GM23248 (cell line): ENCODE measurements at regions not wholly inside any gene's neighbourhood (a gene's known extent, or its start where the extent isn't known, plus 50 kb on each side); places are given as distances from the start of the nearest gene placed in this dataset.

Experiments
- EZH2 ChIP-seq: fragments of 200-600 bp; sonication (generic); IDR thresholded peaks from 2 replicates; pipeline ENCODE4 v1.6.1; 2018; ENCODE audit warnings: antibody characterized with exemption, mild to moderate bottlenecking; ENCODE audit not compliant: insufficient read depth, poor library complexity, severe bottlenecking
- EZH2phosphoT487 ChIP-seq: fragments of 200-600 bp; sonication (generic); IDR thresholded peaks from 2 replicates; pipeline ENCODE4 v1.6.1; 2018; ENCODE audit warnings: antibody characterized with exemption, moderate library complexity, mild to moderate bottlenecking, low read depth; ENCODE audit not compliant: insufficient read depth

GRCh38 chr6:168192195-168192900 is 113.3 kb upstream of the FRMD1 start:
- TF ChIP-seq EZH2 (no peak), EZH2phosphoT487 (no peak)
